Endothelial cell of umbilical vein (primary cell): ENCODE measurements at regions not wholly inside any gene's neighbourhood (a gene's known extent, or its start where the extent isn't known, plus 50 kb on each side); places are given as distances from the start of the nearest gene placed in this dataset.

Experiments
- BruUV-seq: library from RNA; stranded (reverse); fragments of 400-500 nt; replicated peaks from 2 replicates; lab custom pipeline; 2021; lab: Mats Ljungman, UMichigan
- CTCF ChIA-PET: fragments of 300-600, 350-600 bp; sonication (Branson Sonifier 250); formaldehyde crosslinking; loops from one replicate; lab custom pipeline; 2021; ENCODE audit warnings: antibody characterized with exemption, inconsistent platforms; lab: Charles Lee
- POLR2A ChIA-PET: fragments of 300-600, 350-600 bp; sonication (Branson Sonifier 250); formaldehyde crosslinking; loops from one replicate; lab custom pipeline; 2021; ENCODE audit warnings: antibody characterized with exemption, inconsistent platforms; lab: Charles Lee
- DNase-seq: peaks from one replicate; pipeline ENCODE4 v3.0.0-alpha.2; 2011; ENCODE audit warnings: low read depth, low spot score
- FAIRE-seq: peaks from 2 replicates; lab custom pipeline; 2011; peaks lifted over from hg19 to GRCh38; lab: Jason Lieb, UNC
- H2AFZ ChIP-seq: 2 replicates; pipeline ENCODE4 v1.6.0; 2012; ENCODE audit warnings: low read depth, low read length, control low read depth, inconsistent platforms
- H3K27ac ChIP-seq: 2 replicates; pipeline ENCODE4 v1.5.1; 2011; ENCODE audit warnings: low read depth, mild to moderate bottlenecking, control low read depth, low read length, moderate library complexity; ENCODE audit not compliant: insufficient read depth
- H3K27me3 ChIP-seq, 2 experiments: 2 replicates each; pipeline versions ENCODE4 v1.6.0 to v1.6.1; 2011; ENCODE audit warnings: low read length in 2 of 2, mixed read lengths in 1 of 2; ENCODE audit not compliant: control insufficient read depth in 2 of 2, insufficient read depth in 2 of 2
- H3K36me3 ChIP-seq, 2 experiments: 2 replicates in 1 of 2; 3 replicates in 1 of 2; pipeline ENCODE4 v1.5.1; 2011; ENCODE audit warnings: low read length in 2 of 2, mild to moderate bottlenecking in 1 of 2, moderate library complexity in 1 of 2; ENCODE audit not compliant: control insufficient read depth in 2 of 2, insufficient read depth in 2 of 2; ENCODE audit errors: extremely low read depth in 1 of 2
- H3K4me1 ChIP-seq: 3 replicates; pipeline ENCODE4 v1.5.1; 2011; ENCODE audit warnings: mild to moderate bottlenecking, low read length; ENCODE audit not compliant: control insufficient read depth, insufficient read depth; ENCODE audit errors: extremely low read depth
- H3K4me2 ChIP-seq: 2 replicates; pipeline ENCODE4 v1.6.1; 2011; ENCODE audit warnings: low read length, control low read depth, mixed read lengths; ENCODE audit not compliant: insufficient read depth
- H3K4me3 ChIP-seq, 3 experiments: fragments of 200-600 bp in 1 of 3; sonication (generic), shearing (Covaris generic) in 1 of 3; replicated peaks in 1 of 3; 2 replicates each; pipeline ENCODE4 v1.5.1; 2011 to 2016; ENCODE audit warnings: control low read depth in 3 of 3, low read length in 3 of 3, mild to moderate bottlenecking in 2 of 3, inconsistent platforms in 1 of 3, low read depth in 1 of 3, moderate library complexity in 1 of 3; ENCODE audit not compliant: insufficient read depth in 1 of 3
- H3K79me2 ChIP-seq: 2 replicates; pipeline ENCODE4 v1.6.0; 2012; ENCODE audit warnings: low read length, inconsistent platforms; ENCODE audit not compliant: control insufficient read depth, insufficient read depth
- H3K9ac ChIP-seq: replicated peaks from 2 replicates; pipeline ENCODE3; 2011; ENCODE audit warnings: low read length, control low read depth; ENCODE audit not compliant: insufficient read depth; ENCODE audit errors: extremely low read depth
- H3K9me1 ChIP-seq: replicated peaks from 3 replicates; pipeline ENCODE4 v1.6.0; 2011; ENCODE audit warnings: mild to moderate bottlenecking, low read length; ENCODE audit not compliant: control insufficient read depth, insufficient read depth; ENCODE audit errors: extremely low read depth
- H3K9me3 ChIP-seq: replicated peaks from 2 replicates; pipeline ENCODE4 v1.5.1; 2012; ENCODE audit warnings: low read length, inconsistent platforms; ENCODE audit not compliant: control insufficient read depth, insufficient read depth
- H4K20me1 ChIP-seq: replicated peaks from 2 replicates; pipeline ENCODE3; 2011; ENCODE audit warnings: mild to moderate bottlenecking, low read length; ENCODE audit not compliant: control insufficient read depth, insufficient read depth; ENCODE audit errors: extremely low read depth
- CTCF ChIP-seq, 2 donors: IDR thresholded peaks; 1 replicate in 1 of 2; 2 replicates in 1 of 2; pipeline ENCODE4 v1.5.1; 2011; ENCODE audit warnings: low read length in 2 of 2, mild to moderate bottlenecking in 2 of 2, moderate library complexity in 2 of 2, control low read depth in 1 of 2, inconsistent platforms in 1 of 2, low read depth in 1 of 2; ENCODE audit not compliant: insufficient read depth in 1 of 2; ENCODE audit errors: extremely low read depth in 1 of 2
- EZH2 ChIP-seq: IDR thresholded peaks from 2 replicates; pipeline ENCODE4 v1.6.1; 2012; ENCODE audit warnings: borderline replicate concordance, low read depth, mild to moderate bottlenecking, moderate library complexity, low read length, inconsistent platforms; ENCODE audit not compliant: severe bottlenecking
- FOS ChIP-seq: IDR thresholded peaks from 2 replicates; pipeline ENCODE4 v1.6.1; 2011; ENCODE audit warnings: mild to moderate bottlenecking, low read length, moderate library complexity, borderline replicate concordance; ENCODE audit not compliant: insufficient read depth
- GATA2 ChIP-seq: IDR thresholded peaks from 2 replicates; pipeline ENCODE4 v1.7.0; 2011; ENCODE audit warnings: low read depth, mild to moderate bottlenecking, moderate library complexity, mixed read lengths, low read length; ENCODE audit not compliant: insufficient read length, insufficient read depth
- JUN ChIP-seq: IDR thresholded peaks from 2 replicates; pipeline ENCODE4 v1.6.1; 2011; ENCODE audit warnings: borderline replicate concordance, low read depth; ENCODE audit not compliant: insufficient read length, insufficient read depth
- MAX ChIP-seq: IDR thresholded peaks from 2 replicates; pipeline ENCODE4 v1.6.1; 2011; ENCODE audit not compliant: insufficient read depth, insufficient read length
- MYC ChIP-seq: IDR thresholded peaks from one replicate; pipeline ENCODE4 v1.6.1; 2011; ENCODE audit warnings: mild to moderate bottlenecking, low read depth, low read length
- POLR2A ChIP-seq: IDR thresholded peaks from 2 replicates; pipeline ENCODE4 v1.6.1; 2012; ENCODE audit warnings: low read depth, mild to moderate bottlenecking, control low read depth, low read length
- POLR2AphosphoS5 ChIP-seq: IDR thresholded peaks from 2 replicates; pipeline ENCODE4 v1.6.1; 2012; ENCODE audit warnings: low read depth, mild to moderate bottlenecking, control low read depth, low read length, moderate library complexity; ENCODE audit not compliant: insufficient read depth
- dilution Hi-C: fragments of 300-500 bp; cut with MboI; formaldehyde crosslinking; loops from one replicate; pipeline ENCODE4 v1.15.0; 2019; ENCODE audit warnings: low sequenced_read_pairs; ENCODE audit not compliant: extremely low pct_ligation_motif_present
- intact Hi-C: fragments of 100-400 bp; cut with micrococcal nuclease; formaldehyde crosslinking; loops from one replicate; pipeline ENCODE4 v1.10.0; 2022

GRCh38 chr13:73981595-73981994, 152.6 kb downstream of the KLF12 start:
- TF ChIP-seq POLR2AphosphoS5 (no peak), GATA2 (no peak), EZH2 (no peak), POLR2A (no peak), JUN (no peak), MYC (no peak), MAX (no peak), FOS (no peak), CTCF (IDR thresholded peaks at IDR 0.05; ENCODE audit: extremely low read depth in 1 of 2, insufficient read depth in 1 of 2, low read depth in 1 of 2, low read length in 2 of 2) (no peak)
- peaks cover 11% of the 10 kb centered on the region for H3K79me2 ChIP-seq

More at GRCh38 chr13:73981595-73981994, 152.6 kb downstream of the KLF12 start:
- no peaks in the 10 kb centered on the region for H3K27me3 ChIP-seq
- no peaks in the 10 kb centered on the region for H3K9me1 ChIP-seq
- CTCF ChIA-PET = no interaction called here
- no peaks in the 10 kb centered on the region for H3K9me3 ChIP-seq
- no peak overlapping the region for H2AFZ ChIP-seq
- POLR2A ChIA-PET = no interaction called here
- H3K9ac ChIP-seq = no peak overlapping the region
- FAIRE-seq (no peak), DNase-seq (no peak)
- H3K36me3 ChIP-seq = no peaks in the 10 kb centered on the region
- no peak overlapping the region for H3K4me3 ChIP-seq
- dilution Hi-C loops (no loop called here), intact Hi-C loops (no loop called here)
- BruUV-seq = no TSS peak
- no peak overlapping the region for H3K27ac ChIP-seq
- H4K20me1 ChIP-seq = no peaks in the 10 kb centered on the region
- H3K4me2 ChIP-seq = no peak overlapping the region
- H3K4me1 ChIP-seq = no peaks in the 10 kb centered on the region
